ENCODE measurements at regions not wholly inside any gene's neighbourhood (a gene's known extent, or its start where the extent isn't known, plus 50 kb on each side); places are given as distances from the start of the nearest gene placed in this dataset.

DNA sequence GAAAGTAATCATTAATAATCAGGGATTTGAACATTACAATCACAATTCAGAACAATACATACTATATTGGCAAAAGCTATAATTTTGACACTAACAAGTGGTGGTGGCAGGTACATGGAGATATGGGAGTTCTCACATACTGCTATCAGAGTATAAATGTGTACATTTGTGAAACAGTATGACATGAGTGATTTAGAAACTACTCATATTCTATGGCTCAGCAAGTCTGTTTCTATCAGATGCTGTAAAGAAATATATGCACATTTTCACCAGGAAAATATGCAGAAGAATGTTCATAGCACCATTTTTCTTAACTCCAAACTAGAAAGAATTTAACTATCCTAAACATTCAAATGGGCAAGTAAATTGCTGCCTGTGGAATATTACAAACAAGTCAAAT, 620.0 kb downstream of the SH2D4B start:
- no peaks in the 10 kb centered on the region for H3K36me3 ChIP-seq (ENCODE audit: insufficient read depth, low read length)
- H3K4me1 ChIP-seq (ENCODE audit: insufficient read depth, low read length, severe bottlenecking): no peaks in the 10 kb centered on the region
- no peak overlapping the region for H2AFZ ChIP-seq (ENCODE audit: low read length)
- no peaks in the 10 kb centered on the region for H3F3A ChIP-seq (ENCODE audit: insufficient read depth, low read length)
- no peaks in the 10 kb centered on the region for H3K79me2 ChIP-seq (ENCODE audit: insufficient read depth, low read length)
- H3K9me2 ChIP-seq (ENCODE audit: low read depth, low read length): no peaks in the 10 kb centered on the region
- H3K4me3 ChIP-seq (ENCODE audit: low read depth, low read length, poor library complexity, severe bottlenecking): no peak overlapping the region
- H3K27me3 ChIP-seq (ENCODE audit: insufficient read depth, low read length): no peaks in the 10 kb centered on the region
- TF ChIP-seq EZH2 (IDR thresholded peaks at IDR 0.05; ENCODE audit: borderline replicate concordance, low read length): no peak
- TF ChIP-seq CTCF (IDR thresholded peaks at IDR 0.05; ENCODE audit: low read length): no peak
- H3K9me3 ChIP-seq (ENCODE audit: low read length): no peaks in the 10 kb centered on the region
- H3K27ac ChIP-seq (ENCODE audit: low read depth, low read length, poor library complexity, severe bottlenecking): no peak overlapping the region
- H3K9ac ChIP-seq (ENCODE audit: low read length): no peak overlapping the region
- H4K20me1 ChIP-seq (ENCODE audit: insufficient read depth, low read length): no peaks in the 10 kb centered on the region
- no peak overlapping the region for H3K4me2 ChIP-seq (ENCODE audit: low read length)

DNA sequence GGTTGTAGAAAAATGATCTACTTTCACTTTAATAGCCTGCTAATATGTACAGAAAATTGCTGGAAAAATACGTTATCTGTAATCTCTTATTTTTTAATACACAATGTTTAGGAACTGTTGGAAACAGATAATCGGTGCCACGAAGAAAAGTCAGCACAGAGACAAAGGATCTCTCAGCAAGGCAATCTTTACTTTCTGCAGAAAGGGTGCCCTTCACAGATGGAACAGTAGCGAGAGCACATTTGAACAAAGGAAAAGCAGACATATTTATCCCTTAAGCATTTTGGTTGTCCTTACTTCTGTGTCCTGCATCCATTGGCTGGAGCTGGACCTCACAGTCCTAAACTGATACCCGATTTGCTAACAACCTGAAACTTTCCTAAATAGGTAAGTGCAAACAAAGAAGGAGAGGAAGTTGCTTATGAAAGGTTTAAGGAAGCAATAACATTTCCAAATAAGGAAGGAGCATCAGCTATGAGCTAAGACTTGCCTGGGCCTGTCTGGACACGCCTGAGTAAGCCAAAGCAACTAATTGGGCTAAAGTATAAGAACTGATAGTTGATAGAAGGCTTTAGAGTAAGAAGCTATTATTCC, 640.0 kb downstream of the SH2D4B start:
- no peak overlapping the region for H3K9ac ChIP-seq (ENCODE audit: low read length)
- no peak overlapping the region for H3K4me2 ChIP-seq (ENCODE audit: low read length)
- no peaks in the 10 kb centered on the region for H3K27me3 ChIP-seq (ENCODE audit: insufficient read depth, low read length)
- H3K36me3 ChIP-seq (ENCODE audit: insufficient read depth, low read length): no peaks in the 10 kb centered on the region
- H4K20me1 ChIP-seq (ENCODE audit: insufficient read depth, low read length): no peaks in the 10 kb centered on the region
- no peak overlapping the region for H3K27ac ChIP-seq (ENCODE audit: low read depth, low read length, poor library complexity, severe bottlenecking)
- H3K4me1 ChIP-seq (ENCODE audit: insufficient read depth, low read length, severe bottlenecking): no peaks in the 10 kb centered on the region
- no peak overlapping the region for H2AFZ ChIP-seq (ENCODE audit: low read length)
- TF ChIP-seq CTCF (IDR thresholded peaks at IDR 0.05; ENCODE audit: low read length) (no peak), EZH2 (IDR thresholded peaks at IDR 0.05; ENCODE audit: borderline replicate concordance, low read length) (no peak)
- no peaks in the 10 kb centered on the region for H3K9me2 ChIP-seq (ENCODE audit: low read depth, low read length)
- H3K9me3 ChIP-seq (ENCODE audit: low read length): peaks cover 6% of the 10 kb centered on the region; the same call in 1 of the 2 replicates
- H3K79me2 ChIP-seq (ENCODE audit: insufficient read depth, low read length): no peaks in the 10 kb centered on the region
- no peaks in the 10 kb centered on the region for H3F3A ChIP-seq (ENCODE audit: insufficient read depth, low read length)
- H3K4me3 ChIP-seq (ENCODE audit: low read depth, low read length, poor library complexity, severe bottlenecking): no peak overlapping the region

DNA sequence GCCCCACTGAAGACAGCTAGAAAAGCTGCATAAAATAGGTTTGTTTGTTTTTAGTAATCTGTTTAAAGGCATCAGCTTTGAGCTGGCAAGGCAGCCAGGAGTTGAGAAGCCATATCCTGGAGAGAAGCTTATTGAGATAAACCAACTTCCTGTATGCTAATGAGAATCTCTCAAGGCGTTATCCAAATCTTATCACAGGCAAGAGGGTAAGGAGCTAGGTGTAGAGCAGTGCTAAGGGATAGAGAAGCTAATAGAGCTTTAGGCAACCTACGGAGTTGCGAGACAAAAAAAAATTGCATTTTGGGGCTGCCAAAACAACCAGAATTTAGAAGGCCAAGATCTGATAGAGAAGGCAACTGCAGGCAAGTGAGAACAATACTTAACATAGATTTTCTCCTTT, 641.6 kb downstream of the SH2D4B start:
- Histone ChIP-seq H3K4me3 (ENCODE audit: low read depth, low read length, poor library complexity, severe bottlenecking) (no peak overlapping the region), H3K36me3 (ENCODE audit: insufficient read depth, low read length) (no peaks in the 10 kb centered on the region), H3F3A (ENCODE audit: insufficient read depth, low read length) (no peaks in the 10 kb centered on the region), H3K9ac (ENCODE audit: low read length) (no peak overlapping the region), H3K27me3 (ENCODE audit: insufficient read depth, low read length) (no peaks in the 10 kb centered on the region), H3K27ac (ENCODE audit: low read depth, low read length, poor library complexity, severe bottlenecking) (no peak overlapping the region), H3K4me2 (ENCODE audit: low read length) (no peak overlapping the region), H3K4me1 (ENCODE audit: insufficient read depth, low read length, severe bottlenecking) (no peaks in the 10 kb centered on the region), H3K9me2 (ENCODE audit: low read depth, low read length) (no peaks in the 10 kb centered on the region), H2AFZ (ENCODE audit: low read length) (no peak overlapping the region), H3K9me3 (ENCODE audit: low read length) (peaks cover 6% of the 10 kb centered on the region; the same call in 1 of the 2 replicates), H3K79me2 (ENCODE audit: insufficient read depth, low read length) (no peaks in the 10 kb centered on the region), H4K20me1 (ENCODE audit: insufficient read depth, low read length) (no peaks in the 10 kb centered on the region)
- TF ChIP-seq EZH2 (IDR thresholded peaks at IDR 0.05; ENCODE audit: borderline replicate concordance, low read length) (no peak), CTCF (IDR thresholded peaks at IDR 0.05; ENCODE audit: low read length) (no peak)
